Urothelium cell line (cell line): ENCODE measurements at regions not wholly inside any gene's neighbourhood (a gene's known extent, or its start where the extent isn't known, plus 50 kb on each side); places are given as distances from the start of the nearest gene placed in this dataset.
"Not testable (repeated sequence)": the region's sequence is repeated elsewhere in the genome, so short reads cannot be mapped to it uniquely, and the experiment has no call there.

Experiments used
- DNase-seq: peaks from one replicate; pipeline ENCODE4 v3.0.0; 2011; ENCODE audit warnings: low spot score, mixed read lengths
- FAIRE-seq: peaks from 2 replicates; lab custom pipeline; 2011; peaks lifted over from hg19 to GRCh38; lab: Jason Lieb, UNC

GRCh38 chr13:65629926-65630325 is 1600.2 kb downstream of the PCDH9 start:
- no peak for DNase-seq
- no peak for FAIRE-seq

- FAIRE-seq = no peak
Observed at GRCh38 chr13:65623148-65623547, 1607.0 kb downstream of the PCDH9 start.

GRCh38 chr13:65615506-65615905 is 1614.6 kb downstream of the PCDH9 start:
- DNase-seq (no peak), FAIRE-seq (no peak)

More at GRCh38 chr13:65623148-65623547, 1607.0 kb downstream of the PCDH9 start:
- no peak for DNase-seq

GRCh38 chr13:65613004-65613403 is 1617.1 kb downstream of the PCDH9 start:
- DNase-seq = peak; percentile 2
- no peak for FAIRE-seq

- no peak for FAIRE-seq
- DNase-seq = no peak
Observed at GRCh38 chr13:65609350-65609749, 1620.8 kb downstream of the PCDH9 start.

- FAIRE-seq (no peak), DNase-seq (no peak)
Observed at GRCh38 chr13:65606622-65607021, 1623.5 kb downstream of the PCDH9 start.

- DNase-seq (no peak), FAIRE-seq (no peak)
Observed at GRCh38 chr13:65605396-65605795, 1624.7 kb downstream of the PCDH9 start.

GRCh38 chr13:65603160-65603559 is 1627.0 kb downstream of the PCDH9 start:
- FAIRE-seq (no peak), DNase-seq (no peak)

GRCh38 chr13:65601855-65602254 is 1628.3 kb downstream of the PCDH9 start:
- DNase-seq (no peak), FAIRE-seq (no peak)

- FAIRE-seq = no peak
- peak; percentile 3 for DNase-seq
Observed at GRCh38 chr13:65600702-65601101, 1629.4 kb downstream of the PCDH9 start.

- FAIRE-seq (no peak), DNase-seq (no peak)
Observed at GRCh38 chr13:65597839-65598818, 1632.0 kb downstream of the PCDH9 start.

- FAIRE-seq = no peak
- DNase-seq = no peak
Observed at GRCh38 chr13:65595916-65596315, 1634.2 kb downstream of the PCDH9 start.

GRCh38 chr13:65594298-65594781 is 1635.8 kb downstream of the PCDH9 start:
- DNase-seq (no peak), FAIRE-seq (no peak)

- no peak for FAIRE-seq
- DNase-seq = no peak
Observed at GRCh38 chr13:65593298-65593874, 1636.8 kb downstream of the PCDH9 start.

GRCh38 chr13:65592731-65593130 is 1637.4 kb downstream of the PCDH9 start:
- DNase-seq (no peak), FAIRE-seq (no peak)

- DNase-seq (no peak), FAIRE-seq (no peak)
Observed at GRCh38 chr13:65585346-65585745, 1644.8 kb downstream of the PCDH9 start.

GRCh38 chr13:65584126-65584525 is 1646.0 kb downstream of the PCDH9 start:
- FAIRE-seq (no peak), DNase-seq (no peak)

GRCh38 chr13:65582160-65582559 is 1648.0 kb downstream of the PCDH9 start:
- DNase-seq (no peak), FAIRE-seq (no peak)

GRCh38 chr13:65564561-65564960 is 1665.6 kb downstream of the PCDH9 start:
- DNase-seq, FAIRE-seq: not testable (repeated sequence)

GRCh38 chr13:65562305-65562704 is 1667.8 kb downstream of the PCDH9 start:
- FAIRE-seq = no peak

GRCh38 chr13:65560936-65561335 is 1669.2 kb downstream of the PCDH9 start:
- no peak for DNase-seq
- no peak for FAIRE-seq

More at GRCh38 chr13:65562305-65562704, 1667.8 kb downstream of the PCDH9 start:
- DNase-seq = no peak

GRCh38 chr13:65555962-65556361 is 1674.2 kb downstream of the PCDH9 start:
- FAIRE-seq (no peak), DNase-seq (no peak)
